SK-N-SH (cell line): ENCODE measurements at regions not wholly inside any gene's neighbourhood (a gene's known extent, or its start where the extent isn't known, plus 50 kb on each side); places are given as distances from the start of the nearest gene placed in this dataset.

Experiments
- CTCF ChIA-PET: fragments of 300-600, 350-600 bp; formaldehyde crosslinking; extraction: SDS; loops from one replicate; lab custom pipeline; 2021; lab: Yijun Ruan, JAX
- POLR2A ChIA-PET: fragments of 350-600 bp; sonication (Branson Sonifier 250); formaldehyde crosslinking; extraction: SDS; loops from one replicate; lab custom pipeline; 2020; ENCODE audit warnings: antibody characterized with exemption, inconsistent platforms; lab: Yijun Ruan, JAX
- DNase-seq: peaks from one replicate; pipeline ENCODE4 v3.0.0; 2012
- H2AFZ ChIP-seq: fragments of 200-600 bp; sonication (generic); 2 replicates; pipeline ENCODE4 v1.8.1; 2016; ENCODE audit warnings: antibody characterized with exemption, mild to moderate bottlenecking, low read depth
- H3F3A ChIP-seq: fragments of 200-600 bp; sonication (generic); replicated peaks from 2 replicates; pipeline ENCODE3; 2016; ENCODE audit warnings: antibody characterized with exemption, mild to moderate bottlenecking; ENCODE audit not compliant: insufficient read depth
- H3K27ac ChIP-seq, 2 experiments: fragments of 200-500 bp in 1 of 2; fragments of 200-600 bp in 1 of 2; sonication (Bioruptor generic) in 1 of 2; sonication (generic), shearing (Covaris generic) in 1 of 2; 2 replicates each; pipeline versions ENCODE4 v1.5.1 to v1.6.1; 2014 to 2016; ENCODE audit warnings: low read depth in 2 of 2, inconsistent platforms in 1 of 2, low read length in 1 of 2, mild to moderate bottlenecking in 1 of 2, mixed read lengths in 1 of 2
- H3K27me3 ChIP-seq: fragments of 200-600 bp; sonication (generic), shearing (Covaris generic); 2 replicates; pipeline ENCODE4 v1.6.1; 2016; ENCODE audit warnings: mixed run types; ENCODE audit not compliant: insufficient read depth
- H3K36me3 ChIP-seq, 2 experiments: fragments of 200-500 bp in 1 of 2; fragments of 200-600 bp in 1 of 2; sonication (Bioruptor generic) in 1 of 2; sonication (generic) in 1 of 2; replicated peaks in 1 of 2; 2 replicates each; pipeline versions ENCODE3 to v1.5.1; 2014 to 2016; ENCODE audit warnings: low read length in 1 of 2, mild to moderate bottlenecking in 1 of 2; ENCODE audit not compliant: insufficient read depth in 2 of 2, control insufficient read depth in 1 of 2
- H3K4me1 ChIP-seq, 2 experiments: fragments of 200-500 bp in 1 of 2; fragments of 200-600 bp in 1 of 2; sonication (Bioruptor generic) in 1 of 2; sonication (generic), shearing (Covaris generic) in 1 of 2; 2 replicates each; pipeline versions ENCODE4 v1.5.1 to v1.6.1; 2014 to 2016; ENCODE audit warnings: low read depth in 1 of 2, low read length in 1 of 2, mixed run types in 1 of 2; ENCODE audit not compliant: insufficient read depth in 2 of 2, control insufficient read depth in 1 of 2
- H3K4me2 ChIP-seq: fragments of 200-600 bp; sonication (generic), shearing (Covaris generic); 2 replicates; pipeline ENCODE4 v1.6.1; 2017; ENCODE audit warnings: mixed run types
- H3K4me3 ChIP-seq, 2 experiments: fragments of 200-500 bp in 1 of 2; fragments of 200-600 bp in 1 of 2; sonication (Bioruptor generic) in 1 of 2; sonication (generic), shearing (Covaris generic) in 1 of 2; 2 replicates each; pipeline versions ENCODE4 v1.5.1 to v1.8.1; 2014 to 2016; ENCODE audit warnings: low read depth in 2 of 2, inconsistent platforms in 1 of 2, low read length in 1 of 2, mild to moderate bottlenecking in 1 of 2, mixed read lengths in 1 of 2, moderate library complexity in 1 of 2
- H3K79me2 ChIP-seq: fragments of 200-600 bp; sonication (generic); 2 replicates; pipeline ENCODE4 v1.8.1; 2017; ENCODE audit warnings: mild to moderate bottlenecking; ENCODE audit not compliant: insufficient read depth
- H3K9ac ChIP-seq: fragments of 200-600 bp; sonication (generic); 2 replicates; pipeline ENCODE4 v1.6.1; 2017; ENCODE audit warnings: mixed run types
- H3K9me2 ChIP-seq: fragments of 200-600 bp; sonication (generic); 2 replicates; pipeline ENCODE4 v1.6.1; 2017; ENCODE audit warnings: mixed run types
- H3K9me3 ChIP-seq: fragments of 200-600 bp; sonication (generic); 2 replicates; pipeline ENCODE4 v1.6.1; 2017; ENCODE audit warnings: mixed run types, mild to moderate bottlenecking, moderate library complexity
- H4K20me1 ChIP-seq: fragments of 200-600 bp; sonication (generic); 2 replicates; pipeline ENCODE4 v1.6.1; 2017; ENCODE audit warnings: mild to moderate bottlenecking, mixed run types; ENCODE audit not compliant: insufficient read depth
- CTCF ChIP-seq: fragments of 200-600 bp; sonication (generic); IDR thresholded peaks from 2 replicates; pipeline ENCODE4 v1.6.1; 2017; ENCODE audit warnings: antibody characterized with exemption, mild to moderate bottlenecking, moderate library complexity
- ELF1 ChIP-seq: IDR thresholded peaks from 2 replicates; pipeline ENCODE4 v1.4.0; 2012
- FOXJ3 ChIP-seq: sonication (generic); formaldehyde crosslinking; IDR thresholded peaks from 2 replicates; pipeline ENCODE4 v1.5.1; 2020; ENCODE audit warnings: mild to moderate bottlenecking, missing genetic modification reagents
- FOXM1 ChIP-seq: IDR thresholded peaks from 2 replicates; pipeline ENCODE4 v1.4.0; 2012; ENCODE audit warnings: low read depth, mild to moderate bottlenecking
- GATA2 ChIP-seq: sonication (generic); formaldehyde crosslinking; IDR thresholded peaks from 2 replicates; pipeline ENCODE4 v1.5.0; 2020; ENCODE audit warnings: mild to moderate bottlenecking, missing genetic modification reagents
- MEF2A ChIP-seq: IDR thresholded peaks from 2 replicates; pipeline ENCODE4 v1.4.0; 2012; ENCODE audit warnings: low read depth, borderline replicate concordance
- NFIC ChIP-seq: IDR thresholded peaks from 2 replicates; pipeline ENCODE4 v1.4.0; 2012; ENCODE audit warnings: borderline replicate concordance
- PBX3 ChIP-seq: IDR thresholded peaks from 2 replicates; pipeline ENCODE4; 2012
- POLR2AphosphoS5 ChIP-seq: IDR thresholded peaks from 2 replicates; pipeline ENCODE4 v1.6.1; 2012; ENCODE audit warnings: low read depth, low read length
- TEAD4 ChIP-seq: IDR thresholded peaks from 2 replicates; pipeline ENCODE4 v1.4.0; 2012; ENCODE audit warnings: mild to moderate bottlenecking, borderline replicate concordance; ENCODE audit not compliant: insufficient read depth
- USF1 ChIP-seq: IDR thresholded peaks from 2 replicates; pipeline ENCODE4 v1.4.0; 2012; ENCODE audit warnings: low read depth, borderline replicate concordance
- USF2 ChIP-seq: fragments of 150-350 bp; IDR thresholded peaks from 2 replicates; pipeline ENCODE4 v1.6.1; 2017; ENCODE audit warnings: antibody characterized with exemption, low read length, low read depth, borderline replicate concordance
- YY1 ChIP-seq: IDR thresholded peaks from 2 replicates; pipeline ENCODE4 v1.4.0; 2012; ENCODE audit warnings: low read depth, mild to moderate bottlenecking
- WGBS: methylation state at CpG from one replicate; pipeline ENCODE4 v1.1.6; 2017; ENCODE audit warnings: low lambda C conversion rate; 5-methylcytosine and 5-hydroxymethylcytosine counted together

GRCh38 chr7:52565974-52566373 lies 469.5 kb upstream of the POM121L12 start:
- Histone ChIP-seq H3K9me3 (no peaks in the 10 kb centered on the region), H3K27ac (no peak overlapping the region), H3K4me3 (no peak overlapping the region), H3K9ac (no peak overlapping the region), H3K36me3 (no peaks in the 10 kb centered on the region), H3K4me1 (no peaks in the 10 kb centered on the region), H3K27me3 (no peaks in the 10 kb centered on the region), H2AFZ (no peak overlapping the region), H3K9me2 (no peaks in the 10 kb centered on the region), H3K79me2 (no peaks in the 10 kb centered on the region), H3F3A (no peaks in the 10 kb centered on the region), H4K20me1 (no peaks in the 10 kb centered on the region), H3K4me2 (no peak overlapping the region)
- 19% methylated on average over 5 of the region's 5 CpGs for WGBS
- ChIA-PET POLR2A (no interaction called here), CTCF (interaction anchor here (1.0 kb wide), 1 partner anchor 548 kb away, joined by 3 read pairs; no protein-coding TSS in a partner anchor)
- TF ChIP-seq GATA2 = peak; percentile 37; the same call in 1 of the 2 replicates
- TF ChIP-seq FOXJ3 = 0 out of 2 replicates have a peak, but pooled peaks have one; percentile 33
- TF ChIP-seq POLR2AphosphoS5 = no peak
- peak; percentile 27 for DNase-seq

- TF ChIP-seq CTCF = no peak
- no peak for TF ChIP-seq NFIC
- no peak for TF ChIP-seq ELF1
- TF ChIP-seq MEF2A = no peak
- no peak for TF ChIP-seq FOXM1
- 23% methylated on average over 4 of the region's 4 CpGs for WGBS
- Histone ChIP-seq H3K9me2 (no peaks in the 10 kb centered on the region), H3K9me3 (no peaks in the 10 kb centered on the region), H3K9ac (no peak overlapping the region), H3K36me3 (no peaks in the 10 kb centered on the region), H4K20me1 (no peaks in the 10 kb centered on the region), H3K79me2 (no peaks in the 10 kb centered on the region), H3K4me2 (no peak overlapping the region), H3K4me3 (no peak overlapping the region), H3F3A (no peaks in the 10 kb centered on the region), H3K27me3 (no peaks in the 10 kb centered on the region), H3K27ac (no peak overlapping the region), H3K4me1 (no peaks in the 10 kb centered on the region; a peak in 1 of 4 replicates), H2AFZ (no peak overlapping the region)
- POLR2A ChIA-PET = no interaction called here
- no peak for DNase-seq
- CTCF ChIA-PET = interaction anchor here (0.6 kb wide), 1 partner anchor 91 kb away, joined by 3 read pairs; no protein-coding TSS in a partner anchor
Observed at GRCh38 chr7:52555805-52556204, 479.6 kb upstream of the POM121L12 start.

- Histone ChIP-seq H3F3A (no peaks in the 10 kb centered on the region), H3K9me2 (no peaks in the 10 kb centered on the region), H3K9me3 (peaks cover 12% of the 10 kb centered on the region; the same call in 1 of the 2 replicates), H3K9ac (no peak overlapping the region), H3K36me3 (no peaks in the 10 kb centered on the region), H3K27me3 (no peaks in the 10 kb centered on the region), H3K4me3 (no peak overlapping the region), H3K79me2 (no peaks in the 10 kb centered on the region), H3K4me1 (peaks cover 0 to 3% of the 10 kb centered on the region in 2 experiments; a peak in 2 of 4 replicates), H3K4me2 (no peak overlapping the region), H3K27ac (no peak overlapping the region), H4K20me1 (no peaks in the 10 kb centered on the region), H2AFZ (no peak overlapping the region)
- 46% methylated on average over 8 of the region's 8 CpGs for WGBS
- no peak for DNase-seq
- ChIA-PET POLR2A (no interaction called here), CTCF (interaction anchor here (0.7 kb wide), 1 partner anchor 15 kb away, joined by 4 read pairs; no protein-coding TSS in a partner anchor)
- TF ChIP-seq TEAD4 = no peak
- TF ChIP-seq PBX3 = no peak
- no peak for TF ChIP-seq YY1
- no peak for TF ChIP-seq MEF2A
- TF ChIP-seq FOXJ3 = no peak
- no peak for TF ChIP-seq USF2
- TF ChIP-seq USF1 = no peak
- TF ChIP-seq CTCF = no peak
Observed at GRCh38 chr7:52547308-52547910, 488.0 kb upstream of the POM121L12 start.
